Fibroblast of the aortic adventitia (primary cell): ENCODE measurements at regions not wholly inside any gene's neighbourhood (a gene's known extent, or its start where the extent isn't known, plus 50 kb on each side); places are given as distances from the start of the nearest gene placed in this dataset.

Source experiments
- DNase-seq: peaks from one replicate; pipeline ENCODE4 v3.0.0-alpha.2; 2010; ENCODE audit warnings: low read depth
- H3K4me3 ChIP-seq: 2 replicates; pipeline ENCODE4 v1.5.1; 2011; ENCODE audit warnings: low read depth, mild to moderate bottlenecking, control low read depth, low read length, moderate library complexity
- CTCF ChIP-seq: IDR thresholded peaks from 2 replicates; pipeline ENCODE4 v1.5.1; 2011; ENCODE audit warnings: mild to moderate bottlenecking, low read length, control low read depth, inconsistent platforms; ENCODE audit not compliant: insufficient read depth

- no peak for TF ChIP-seq CTCF
- H3K4me3 ChIP-seq, result no peak overlapping the region
- no peak for DNase-seq
These were observed 457.1 kb downstream of the TYW1 start for GRCh38 chr7:67453580-67454380.

- TF ChIP-seq CTCF, result no peak
- no peak for DNase-seq
- no peak overlapping the region for H3K4me3 ChIP-seq
These were observed 458.9 kb downstream of the TYW1 start for GRCh38 chr7:67455508-67455907.

- DNase-seq, result no peak
- no peak for TF ChIP-seq CTCF
- H3K4me3 ChIP-seq, result no peak overlapping the region
These were observed 466.2 kb downstream of the TYW1 start for GRCh38 chr7:67462781-67463191.

DNA sequence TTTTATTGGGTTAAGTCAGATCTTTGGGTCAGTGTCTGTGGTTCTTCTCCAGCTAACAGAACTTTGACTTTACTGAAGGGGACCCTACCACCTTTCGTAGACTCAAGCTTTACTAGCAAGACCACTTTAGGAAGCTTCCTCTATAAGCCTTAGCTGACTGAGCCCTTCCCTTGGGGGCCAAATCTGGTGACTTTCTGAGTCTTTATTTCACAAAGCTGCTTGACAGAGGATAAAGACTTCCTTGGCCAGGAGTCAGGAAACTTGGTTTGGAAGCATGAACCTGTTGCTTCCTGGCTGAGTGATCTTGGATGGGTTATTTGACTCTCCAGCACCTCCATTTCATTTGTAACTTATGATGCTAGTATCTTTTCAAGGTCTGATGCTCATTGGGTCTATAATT, 466.7 kb downstream of the TYW1 start:
- no peak for TF ChIP-seq CTCF
- no peak overlapping the region for H3K4me3 ChIP-seq
- DNase-seq, result no peak

DNA sequence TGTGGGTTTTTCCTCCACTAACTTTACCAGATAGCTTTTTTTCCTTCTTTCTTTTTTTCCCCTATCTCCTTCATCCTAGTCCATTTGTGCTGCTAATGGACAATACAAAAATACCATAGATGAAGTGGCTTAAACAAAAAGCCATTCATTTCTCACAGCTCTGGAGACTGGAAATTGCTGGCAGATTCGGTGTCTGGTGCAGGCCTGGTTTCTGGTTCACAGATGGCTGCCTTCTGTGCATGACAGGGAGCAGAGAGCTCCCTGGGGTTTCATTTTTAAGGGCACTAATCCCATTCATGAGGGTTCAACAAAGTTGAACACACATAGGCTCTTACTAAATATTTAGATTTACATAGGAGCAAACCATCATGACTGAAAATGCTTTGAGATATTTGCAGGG, 467.4 kb downstream of the TYW1 start:
- H3K4me3 ChIP-seq, result no peak overlapping the region
- no peak for DNase-seq
- no peak for TF ChIP-seq CTCF

- no peak for TF ChIP-seq CTCF
- no peak overlapping the region for H3K4me3 ChIP-seq
- no peak for DNase-seq
These were observed 469.5 kb downstream of the TYW1 start for GRCh38 chr7:67466109-67466508.
